WTC11 (cell line): ENCODE measurements at regions not wholly inside any gene's neighbourhood (a gene's known extent, or its start where the extent isn't known, plus 50 kb on each side); places are given as distances from the start of the nearest gene placed in this dataset.

Source experiments
- ATF2 ChIP-seq: sonication (generic); formaldehyde crosslinking; IDR thresholded peaks from 2 replicates; pipeline ENCODE4 v1.8.1; 2022; ENCODE audit warnings: low read depth, missing genetic modification reagents, borderline replicate concordance
- CTCF ChIP-seq: fragments of 200-600 bp; IDR thresholded peaks from 2 replicates; pipeline ENCODE4 v1.8.0; 2022; ENCODE audit warnings: antibody characterized with exemption
- GABPB1 ChIP-seq: sonication (generic); formaldehyde crosslinking; IDR thresholded peaks from 2 replicates; pipeline ENCODE4 v1.8.1; 2023; ENCODE audit warnings: mild to moderate bottlenecking, missing genetic modification reagents
- GTF2I ChIP-seq: fragments of 250-450 bp; sonication (Bioruptor Pico); conservative IDR thresholded peaks from 2 replicates; pipeline ENCODE4 v1.4.0; 2021; ENCODE audit warnings: mild to moderate bottlenecking
- JUN ChIP-seq: sonication (generic); formaldehyde crosslinking; IDR thresholded peaks from 2 replicates; pipeline ENCODE4 v1.8.0; 2023; ENCODE audit warnings: mild to moderate bottlenecking, missing genetic modification reagents
- MAX ChIP-seq: sonication (generic); formaldehyde crosslinking; IDR thresholded peaks from 2 replicates; pipeline ENCODE4 v1.8.0; 2022; ENCODE audit warnings: mild to moderate bottlenecking, missing genetic modification reagents
- MLX ChIP-seq: sonication (generic); formaldehyde crosslinking; IDR thresholded peaks from 2 replicates; pipeline ENCODE4 v1.8.1; 2023; ENCODE audit warnings: mild to moderate bottlenecking, missing genetic modification reagents, moderate library complexity
- SMAD3 ChIP-seq: sonication (generic); formaldehyde crosslinking; IDR thresholded peaks from 2 replicates; pipeline ENCODE4 v1.8.0; 2022; ENCODE audit warnings: missing genetic modification reagents, mild to moderate bottlenecking, borderline replicate concordance
- TCF7 ChIP-seq: sonication (generic); formaldehyde crosslinking; IDR thresholded peaks from 2 replicates; pipeline ENCODE4 v1.8.0; 2022; ENCODE audit warnings: mild to moderate bottlenecking, low read depth, missing genetic modification reagents, moderate library complexity
- USF1 ChIP-seq: sonication (generic); formaldehyde crosslinking; IDR thresholded peaks from 2 replicates; pipeline ENCODE4 v1.8.0; 2022; ENCODE audit warnings: mild to moderate bottlenecking, missing genetic modification reagents
- USF2 ChIP-seq: sonication (generic); formaldehyde crosslinking; IDR thresholded peaks from 2 replicates; pipeline ENCODE4 v1.8.1; 2023; ENCODE audit warnings: mild to moderate bottlenecking, missing genetic modification reagents, moderate library complexity
- ZNF121 ChIP-seq: sonication (generic); formaldehyde crosslinking; IDR thresholded peaks from 2 replicates; pipeline ENCODE4 v1.8.0; 2023; ENCODE audit warnings: missing genetic modification reagents
- ZNF423 ChIP-seq: fragments of 250-450 bp; sonication (Bioruptor Pico); IDR thresholded peaks from 2 replicates; pipeline ENCODE4 v2.1.2; 2022; ENCODE audit warnings: mild to moderate bottlenecking, moderate library complexity

- no peak for TF ChIP-seq USF2
- no peak for TF ChIP-seq CTCF
- no peak for TF ChIP-seq ATF2 (CRISPR knock-in tag)
- no peak for TF ChIP-seq MAX
- no peak for TF ChIP-seq ZNF423 (CRISPR knock-in tag)
- no peak for TF ChIP-seq ZNF121 (CRISPR knock-in tag)
- TF ChIP-seq SMAD3: no peak
- TF ChIP-seq JUN: no peak
- TF ChIP-seq TCF7 (CRISPR knock-in tag): no peak
- no peak for TF ChIP-seq GABPB1 (CRISPR knock-in tag)
- no peak for TF ChIP-seq USF1
- TF ChIP-seq MLX (CRISPR knock-in tag): no peak
- no peak for TF ChIP-seq GTF2I (CRISPR knock-in tag)
Measured at GRCh38 chr12:90280033-90280432, 571.4 kb upstream of the ATP2B1 start.
